Limb (tissue), 2 donors: ENCODE measurements at regions not wholly inside any gene's neighbourhood (a gene's known extent, or its start where the extent isn't known, plus 50 kb on each side); places are given as distances from the start of the nearest gene placed in this dataset.
A peak's percentile ranks its signal among the peaks of the same experiment; 100 is the strongest.
"Not testable (repeated sequence)": the region's sequence is repeated elsewhere in the genome, so short reads cannot be mapped to it uniquely, and the experiment has no call there.

Experiments used
- DNase-seq, 2 donors: peaks; one replicate each; pipeline ENCODE4 v3.0.0-alpha.2; 2016; ENCODE audit errors: extremely low spot score in 2 of 2

DNA sequence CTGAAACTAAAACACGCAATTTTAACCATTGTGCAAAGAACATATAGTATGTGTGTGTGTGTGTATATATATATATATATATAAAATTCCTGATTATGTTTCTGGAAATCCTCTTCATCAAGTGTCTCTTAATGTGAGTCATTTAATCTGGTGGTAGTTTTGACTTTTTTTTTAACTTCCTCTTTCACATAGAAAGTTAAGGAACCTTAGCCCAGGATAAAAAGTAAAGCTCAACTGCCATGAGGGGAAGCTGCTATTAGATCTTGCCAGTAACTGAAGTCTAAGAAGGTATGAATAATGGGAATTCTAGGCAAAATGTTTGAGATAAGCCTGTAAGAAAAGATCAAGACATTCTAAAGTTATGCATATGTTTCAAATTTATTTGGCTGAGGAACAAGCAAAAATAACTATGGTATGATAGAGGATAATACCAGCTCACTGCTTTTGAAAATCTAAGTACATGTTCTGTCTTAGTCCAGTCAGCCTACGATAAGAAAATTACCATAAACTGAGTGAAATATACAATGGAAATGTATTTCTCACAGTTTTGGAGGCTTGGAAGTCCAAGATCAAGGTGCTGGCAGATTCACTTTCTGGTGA is 757.0 kb downstream of the TRAM1L1 start:
- no peak for DNase-seq

- no peak for DNase-seq
Observed at GRCh38 chr4:116323606-116324005, 761.8 kb downstream of the TRAM1L1 start.

GRCh38 chr4:116321471-116321870 is 763.9 kb downstream of the TRAM1L1 start:
- no peak for DNase-seq

DNA sequence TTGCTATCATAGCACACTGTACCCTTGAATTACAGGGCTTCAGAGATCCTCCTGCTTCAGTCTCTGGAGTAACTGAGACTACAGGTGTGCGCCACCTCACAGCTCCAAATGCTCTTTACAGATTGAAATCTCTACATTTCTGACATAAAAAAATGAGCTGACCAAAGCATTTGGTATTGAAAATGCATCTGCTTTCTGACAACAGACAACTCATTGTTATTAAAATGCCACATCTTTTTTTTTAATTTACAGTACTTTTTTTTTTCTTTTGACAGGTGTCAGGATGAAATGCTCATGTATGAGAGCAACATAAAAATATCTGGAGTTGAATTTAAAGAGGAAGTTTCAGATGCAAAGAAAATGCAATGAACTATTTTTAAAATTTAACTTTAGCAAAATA is 764.5 kb downstream of the TRAM1L1 start:
- no peak for DNase-seq

DNA sequence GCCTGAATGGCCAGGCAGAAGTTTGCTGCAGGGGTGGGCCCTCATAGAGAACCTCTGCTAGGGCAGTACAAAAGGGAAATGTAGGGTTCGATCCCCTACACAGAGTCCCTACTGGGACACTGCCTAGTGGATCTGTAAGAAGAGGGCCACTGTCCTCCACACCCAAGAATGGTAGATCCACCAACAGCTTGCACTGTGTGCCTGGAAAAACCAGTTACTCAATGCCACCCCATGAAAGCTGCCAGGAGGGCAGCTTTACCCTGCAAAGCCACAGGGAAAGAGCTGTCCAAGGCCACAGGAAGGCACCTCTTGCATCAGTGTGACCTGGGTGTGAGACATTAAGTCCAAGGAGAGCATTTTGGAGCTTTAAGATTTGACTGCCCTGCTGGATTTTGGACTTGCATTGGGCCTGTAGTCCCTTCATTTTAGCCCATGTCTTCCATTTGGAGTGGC is 781.6 kb downstream of the TRAM1L1 start:
- DNase-seq = no peak

GRCh38 chr4:116302990-116303735 is 782.2 kb downstream of the TRAM1L1 start:
- no peak for DNase-seq

DNA sequence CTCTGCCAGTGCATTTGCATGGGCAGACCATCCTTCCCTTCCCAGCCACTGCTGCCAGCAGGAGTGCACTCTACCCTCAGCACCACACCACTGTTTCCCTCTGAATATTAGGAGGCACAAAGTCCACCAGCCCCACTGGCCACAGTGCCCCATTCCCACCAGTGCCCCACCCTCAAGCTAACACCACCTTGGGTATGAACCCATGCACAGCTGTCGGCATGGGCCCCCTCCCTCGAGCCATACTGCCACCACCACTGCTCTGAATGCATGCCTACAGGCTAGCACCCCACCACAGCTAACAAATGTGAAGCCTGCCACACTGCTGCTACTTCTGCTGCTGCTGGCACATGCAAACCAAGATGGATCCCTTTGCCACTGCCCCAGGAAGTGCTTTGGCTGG is 810.4 kb downstream of the TRAM1L1 start:
- no peak for DNase-seq

DNA sequence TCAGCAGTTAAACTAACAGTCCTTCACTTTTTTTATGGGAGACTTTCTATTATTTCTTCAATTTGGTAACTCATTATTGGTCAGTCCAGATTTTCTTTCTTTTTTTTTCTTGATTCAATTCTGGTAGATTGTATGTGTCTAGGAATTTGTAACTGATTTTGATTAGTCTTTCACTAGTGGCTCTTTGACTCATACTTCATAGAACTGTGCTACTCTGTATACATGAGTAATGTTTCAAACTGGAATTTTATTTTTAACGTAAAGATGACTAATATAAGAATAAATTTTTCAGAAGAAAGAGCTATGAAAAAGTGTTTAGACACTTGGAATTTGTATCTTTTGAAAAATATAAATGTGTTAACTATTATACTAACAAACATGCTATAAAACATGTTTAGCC is 813.0 kb downstream of the TRAM1L1 start:
- DNase-seq = no peak

DNA sequence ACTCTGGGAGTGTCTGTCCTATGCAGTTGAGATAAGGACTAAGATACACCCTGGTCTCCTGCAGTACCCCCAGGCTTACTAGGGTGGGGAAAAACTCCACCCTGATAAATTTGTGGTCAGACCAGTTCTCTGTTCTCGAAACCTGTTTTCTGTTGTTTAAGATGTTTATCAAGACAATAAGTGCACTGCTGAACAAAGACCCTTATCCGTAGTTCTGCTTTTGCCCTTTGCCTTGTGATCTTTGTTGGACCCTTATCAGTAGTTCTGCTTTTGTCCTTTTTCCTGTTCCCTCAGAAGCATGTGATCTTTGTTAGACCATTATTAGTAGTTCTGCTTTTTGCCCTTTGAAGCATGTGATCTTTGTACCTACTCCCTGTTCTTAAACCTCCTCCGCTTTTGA is 824.4 kb downstream of the TRAM1L1 start:
- DNase-seq = not testable (repeated sequence)

DNA sequence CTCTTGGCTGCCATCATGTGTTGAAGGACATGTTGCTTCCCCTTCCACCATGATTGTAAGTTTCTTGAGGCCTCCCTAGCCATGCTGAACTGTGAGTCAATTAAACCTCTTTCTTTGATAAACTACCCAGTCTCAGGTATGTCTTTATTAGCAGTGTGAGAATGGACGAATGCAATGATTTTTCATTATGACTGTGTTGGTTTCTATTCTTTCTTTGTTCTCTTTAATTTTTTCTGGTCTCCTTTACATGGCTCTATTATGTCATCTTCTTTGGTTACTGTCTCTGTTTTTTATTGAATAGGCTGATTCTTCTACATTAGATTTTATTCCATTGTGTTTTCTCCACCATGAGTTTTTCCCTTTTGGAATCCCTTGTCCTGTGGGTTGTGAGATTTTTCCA is 840.6 kb downstream of the TRAM1L1 start:
- no peak for DNase-seq

DNA sequence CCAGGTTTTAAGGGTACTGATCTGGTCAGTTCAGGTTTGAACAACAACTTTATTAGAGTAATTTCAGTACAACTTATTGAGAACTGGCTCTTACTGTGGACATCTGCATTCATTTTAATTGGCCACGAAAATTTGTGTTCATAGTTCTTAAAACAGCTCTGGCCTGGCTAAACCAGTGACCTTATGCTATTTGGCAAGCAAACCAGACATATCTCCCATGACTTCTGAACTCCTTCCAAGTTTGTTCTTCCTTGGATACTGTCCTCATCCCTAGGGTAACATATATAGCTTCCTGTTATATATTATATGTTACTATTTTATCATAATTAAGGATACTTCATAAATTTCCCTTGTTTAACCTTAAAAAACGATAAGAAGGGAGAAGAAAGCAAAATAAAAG is 841.9 kb downstream of the TRAM1L1 start:
- DNase-seq = no peak

DNA sequence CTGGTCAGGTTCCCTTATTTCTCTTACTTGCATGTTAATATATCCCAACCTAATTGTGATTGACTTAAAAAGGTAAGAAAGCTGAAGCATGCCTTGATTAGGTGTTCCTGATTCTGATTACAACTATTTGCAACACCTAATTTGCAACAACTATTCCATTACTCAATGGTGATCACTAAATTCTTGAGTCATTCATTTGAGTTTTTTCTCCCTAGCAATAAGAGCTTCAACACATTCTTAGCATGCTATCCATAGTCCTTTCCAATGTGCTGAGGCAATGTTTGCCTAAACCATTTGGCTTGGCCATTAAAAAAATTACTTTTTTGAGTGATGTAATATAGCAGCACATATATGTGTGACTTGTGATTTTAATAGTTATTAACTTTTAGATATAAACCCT is 851.4 kb downstream of the TRAM1L1 start:
- no peak for DNase-seq

- DNase-seq = not testable (repeated sequence)
Observed at GRCh38 chr4:116231999-116232398, 853.4 kb downstream of the TRAM1L1 start.

DNA sequence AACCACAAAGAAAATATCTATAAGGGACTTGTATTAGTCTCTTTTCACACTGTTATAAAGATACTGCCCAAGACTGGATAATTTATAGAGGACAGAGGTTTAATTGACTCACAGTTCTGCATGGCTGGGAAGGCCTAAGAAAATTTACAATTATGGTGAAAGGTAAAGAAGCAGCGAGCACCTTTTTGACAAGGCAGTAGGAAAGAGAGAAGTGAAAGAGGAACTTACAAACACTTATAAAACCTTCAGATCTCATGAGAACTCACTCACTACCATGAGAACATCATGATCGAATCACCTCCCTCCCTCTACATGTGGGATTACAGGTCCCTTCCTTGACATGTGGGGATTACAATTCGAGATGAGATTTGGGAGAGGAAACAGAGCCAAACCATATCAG is 856.0 kb downstream of the TRAM1L1 start:
- no peak for DNase-seq

GRCh38 chr4:116223040-116223732 is 862.2 kb downstream of the TRAM1L1 start:
- no peak for DNase-seq

DNA sequence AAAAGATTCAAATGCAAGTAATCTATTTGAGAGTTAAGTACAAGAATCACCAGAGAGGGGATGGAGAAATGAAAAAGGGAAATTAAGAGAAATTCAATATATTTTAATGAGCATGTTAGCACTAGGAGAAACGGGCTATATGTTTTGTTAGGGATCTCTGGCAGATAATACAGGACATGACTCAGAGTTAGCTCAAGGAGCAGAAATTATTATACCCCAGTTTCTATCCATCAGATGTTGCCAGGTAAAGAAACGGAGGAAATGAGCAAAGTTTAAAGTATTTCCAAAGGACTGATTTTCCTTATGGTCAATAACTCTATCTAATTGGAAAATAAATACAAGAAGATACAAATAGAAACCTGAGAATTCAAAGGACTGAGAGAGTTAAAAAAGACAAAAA is 867.6 kb downstream of the TRAM1L1 start:
- DNase-seq = no peak

DNA sequence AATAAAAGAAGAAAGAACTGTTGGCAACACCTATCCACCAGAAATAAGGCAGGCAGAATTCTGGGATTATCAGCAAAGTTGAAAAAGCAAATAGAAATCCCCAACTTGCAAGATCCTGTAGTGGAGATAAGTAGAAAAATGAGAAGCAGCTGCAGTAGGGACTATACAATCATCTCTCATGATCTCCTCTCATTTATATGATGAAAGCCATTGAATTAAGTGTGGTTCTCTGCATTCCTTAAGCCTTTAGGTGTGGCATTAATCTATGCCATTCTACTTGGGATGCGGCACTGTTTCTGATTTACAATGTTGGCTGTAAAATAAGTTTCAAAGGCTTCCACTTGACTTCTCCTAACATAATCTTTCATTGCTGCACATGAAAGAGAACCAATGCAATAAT is 869.8 kb downstream of the TRAM1L1 start:
- DNase-seq = no peak

GRCh38 chr4:116202524-116202923 is 882.9 kb downstream of the TRAM1L1 start:
- DNase-seq = no peak

- DNase-seq = no peak
Observed at GRCh38 chr4:116197317-116197809, 888.0 kb downstream of the TRAM1L1 start.

DNA sequence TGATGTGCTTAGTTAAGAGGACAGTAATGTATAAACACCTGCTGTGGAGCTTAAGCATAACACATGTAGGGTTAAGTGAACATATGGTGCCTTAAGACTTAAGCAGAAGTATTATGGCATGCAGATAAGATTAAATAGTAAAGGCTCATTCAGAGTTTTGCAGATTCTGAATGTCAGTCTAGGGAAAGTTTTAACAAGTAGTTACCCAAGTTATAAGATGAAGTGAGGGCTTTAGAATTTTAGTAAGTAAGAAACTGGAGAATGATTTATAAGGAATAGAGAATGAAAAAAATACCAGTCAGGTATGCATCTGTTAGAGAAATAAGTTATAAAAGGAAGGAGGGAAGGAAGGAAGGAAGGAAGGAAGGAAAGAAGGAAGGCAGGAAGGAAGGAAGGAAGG is 902.1 kb downstream of the TRAM1L1 start:
- no peak for DNase-seq

DNA sequence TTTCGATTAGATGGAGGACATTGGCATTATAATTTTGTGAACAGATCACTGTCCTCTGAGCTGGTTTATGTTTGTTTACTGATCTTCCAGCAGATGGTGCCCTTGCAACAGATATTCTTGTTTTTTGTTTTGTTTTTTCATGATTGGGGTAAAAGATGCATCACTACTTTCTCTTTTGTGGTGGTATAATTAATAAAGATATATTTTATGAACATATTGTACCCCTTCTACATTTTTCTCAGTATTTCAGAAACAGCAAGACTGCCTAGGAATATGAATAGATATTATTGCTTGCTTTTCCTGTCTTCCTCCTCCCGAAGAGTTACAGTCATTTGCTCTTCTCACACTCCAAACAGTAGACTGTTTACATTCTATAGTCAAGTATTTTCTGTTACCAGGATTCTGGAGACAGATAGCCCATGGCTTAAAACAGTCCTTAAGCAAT is 905.2 kb downstream of the TRAM1L1 start:
- DNase-seq = peak in 1 of 2 donors; percentile 44

GRCh38 chr4:116151371-116151770 is 934.0 kb downstream of the TRAM1L1 start:
- DNase-seq = not testable (repeated sequence)
